ENCODE measurements at regions not wholly inside any gene's neighbourhood (a gene's known extent, or its start where the extent isn't known, plus 50 kb on each side); places are given as distances from the start of the nearest gene placed in this dataset.
"Not testable (repeated sequence)": the region's sequence is repeated elsewhere in the genome, so short reads cannot be mapped to it uniquely, and the experiment has no call there.

DNA sequence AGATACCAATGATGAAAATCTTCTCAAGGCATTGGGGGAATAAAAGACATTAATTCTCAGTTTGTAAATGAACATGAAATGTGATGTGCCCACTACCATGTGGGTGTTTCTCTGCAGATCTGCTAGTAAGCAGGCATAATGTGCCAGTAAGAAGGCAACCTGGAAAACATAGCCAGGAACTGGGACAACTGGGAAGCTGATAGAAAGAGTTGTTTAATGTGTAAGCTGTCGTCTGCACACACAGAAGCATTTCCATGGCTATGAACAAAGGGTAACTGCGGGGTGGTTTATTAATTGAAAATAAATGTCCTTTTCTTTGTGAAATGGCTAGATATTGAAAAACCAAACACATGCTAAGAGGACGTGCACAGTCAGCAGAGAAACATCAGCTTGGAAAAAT, 52.0 kb downstream of the ZC3H11B start:
- DNase-seq, result no peak

DNA sequence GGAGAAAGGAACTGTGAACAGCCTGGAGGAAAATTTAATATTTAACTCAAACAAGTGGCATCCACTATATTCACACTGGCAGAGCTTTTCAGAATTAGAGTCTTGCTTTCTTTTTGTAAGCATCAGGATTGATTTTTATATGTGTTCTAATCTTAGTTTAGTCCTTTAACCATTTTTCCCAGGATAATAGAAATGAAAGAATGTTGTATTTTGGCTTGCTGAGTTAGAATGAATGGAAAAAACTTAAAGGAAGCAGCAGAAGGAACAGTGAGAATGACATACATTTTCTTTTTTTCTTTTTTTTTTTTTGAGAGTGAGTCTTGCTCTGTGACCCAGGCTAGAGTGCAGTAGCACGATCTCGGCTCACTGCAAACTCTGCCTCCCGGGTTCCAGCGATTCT, 53.0 kb downstream of the ZC3H11B start:
- no peak for DNase-seq

DNA sequence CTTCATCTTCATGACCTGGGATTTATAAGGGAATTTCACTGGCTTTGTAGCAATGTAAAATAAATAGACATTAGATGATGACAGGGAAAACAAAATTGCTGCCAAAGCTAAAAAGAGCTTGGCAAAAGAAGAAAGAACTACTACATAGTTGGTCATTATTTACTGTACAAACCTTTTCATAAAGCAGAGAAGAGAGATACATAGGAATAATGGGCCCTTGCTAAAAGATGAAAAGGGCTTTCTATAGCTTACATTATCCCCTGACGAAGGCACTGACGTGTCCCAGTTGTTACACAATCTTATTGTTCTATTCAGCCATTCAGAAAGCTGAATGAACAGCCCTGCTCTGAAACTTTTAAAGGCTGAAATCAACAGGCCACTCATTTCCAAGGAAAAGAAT, 57.1 kb downstream of the ZC3H11B start:
- DNase-seq, result no peak

DNA sequence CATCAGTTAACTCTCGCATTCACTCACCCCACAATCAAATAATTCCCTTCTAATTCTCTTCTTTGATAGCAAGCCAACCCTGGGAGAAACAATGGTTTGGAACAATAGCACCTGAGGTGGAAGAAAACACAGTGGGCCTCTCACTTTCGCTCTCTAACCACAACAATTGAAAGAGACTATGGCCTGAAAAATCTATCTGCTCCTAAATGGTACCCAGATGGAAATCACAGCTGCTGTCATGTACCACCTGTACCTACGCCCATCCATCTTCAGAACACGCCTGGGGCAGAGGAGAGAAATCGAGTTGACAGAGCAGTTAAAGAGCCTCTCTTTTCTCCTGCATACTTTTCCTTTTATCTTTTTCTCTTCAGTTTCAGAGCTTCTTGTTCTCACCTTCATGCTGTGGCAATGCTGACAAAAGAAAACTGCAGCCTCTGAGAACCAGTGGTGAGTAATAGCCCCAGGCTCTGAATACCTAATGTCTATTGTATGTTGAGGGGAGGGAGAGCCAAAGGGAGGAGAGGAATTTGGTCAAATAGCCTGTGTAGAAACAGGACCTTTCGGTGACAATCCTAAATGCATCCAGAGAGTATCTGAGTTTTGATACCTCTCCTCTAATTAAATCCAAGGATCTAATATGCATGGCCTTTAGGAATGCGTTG, 57.7 kb downstream of the ZC3H11B start:
- DNase-seq, result no peak

DNA sequence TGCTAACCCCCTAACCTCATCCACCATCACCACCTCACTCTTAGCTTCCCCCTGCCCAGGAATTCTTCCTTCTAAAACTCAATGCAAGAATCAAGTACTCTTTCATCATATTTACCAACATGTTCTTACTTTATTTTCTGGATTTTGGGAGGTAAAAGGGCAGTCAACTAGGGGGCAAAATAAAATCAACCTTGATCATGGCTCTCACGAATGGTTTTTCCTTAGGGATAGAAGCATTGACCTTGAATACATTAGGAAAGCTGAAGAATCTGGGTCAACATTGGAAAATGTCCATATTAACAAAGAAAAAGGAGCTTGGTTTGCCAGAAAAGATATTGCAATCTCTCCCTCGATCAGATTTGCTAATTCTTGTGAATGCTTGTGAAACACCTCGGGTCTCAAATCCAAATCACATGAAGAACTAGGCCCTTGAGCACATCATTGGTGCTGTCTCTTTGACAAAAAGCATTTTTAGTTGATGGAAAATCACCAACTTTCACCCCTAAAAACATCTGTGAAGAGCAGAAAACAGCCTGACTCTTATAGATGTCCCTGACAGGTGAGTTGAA, 58.9 kb downstream of the ZC3H11B start:
- DNase-seq, result no peak

DNA sequence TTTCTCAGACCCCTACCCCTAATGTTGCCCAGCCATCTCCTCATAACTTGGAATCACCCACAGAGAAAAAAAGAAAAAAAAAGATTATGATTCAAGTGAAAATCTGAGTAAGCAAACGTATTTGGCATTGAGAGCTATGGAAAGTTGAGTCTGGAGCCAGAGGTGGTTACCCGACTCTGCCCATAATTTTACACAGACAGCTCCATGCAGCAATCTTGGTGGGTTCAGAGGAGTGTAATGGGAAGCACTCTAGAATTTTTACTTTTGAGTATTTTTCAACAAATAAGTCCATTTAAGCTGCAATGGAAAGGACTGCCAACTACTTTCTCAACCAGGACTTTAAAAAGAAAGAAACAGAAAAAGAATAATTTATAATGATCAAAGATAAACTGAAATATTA, 62.7 kb downstream of the ZC3H11B start:
- DNase-seq, result no peak

DNA sequence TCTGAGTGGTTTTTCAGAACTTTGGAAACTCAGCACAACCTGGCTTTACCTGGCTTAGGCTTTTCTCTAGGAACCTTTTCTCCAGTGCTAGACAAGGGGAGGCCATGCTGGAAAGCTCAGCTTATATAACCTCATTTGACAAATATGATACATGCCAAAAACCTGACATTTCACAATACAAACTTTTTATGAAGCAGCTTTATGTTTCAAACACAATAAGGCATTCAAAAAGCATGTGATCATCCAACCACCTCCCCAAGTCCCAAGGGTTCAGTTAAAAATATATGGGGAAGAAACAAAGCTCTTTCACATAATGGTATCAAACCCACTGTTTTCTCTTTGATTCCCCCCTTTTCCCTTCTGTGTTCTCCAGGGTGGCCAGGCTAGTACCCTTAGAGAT, 63.7 kb downstream of the ZC3H11B start:
- no peak for DNase-seq

DNA sequence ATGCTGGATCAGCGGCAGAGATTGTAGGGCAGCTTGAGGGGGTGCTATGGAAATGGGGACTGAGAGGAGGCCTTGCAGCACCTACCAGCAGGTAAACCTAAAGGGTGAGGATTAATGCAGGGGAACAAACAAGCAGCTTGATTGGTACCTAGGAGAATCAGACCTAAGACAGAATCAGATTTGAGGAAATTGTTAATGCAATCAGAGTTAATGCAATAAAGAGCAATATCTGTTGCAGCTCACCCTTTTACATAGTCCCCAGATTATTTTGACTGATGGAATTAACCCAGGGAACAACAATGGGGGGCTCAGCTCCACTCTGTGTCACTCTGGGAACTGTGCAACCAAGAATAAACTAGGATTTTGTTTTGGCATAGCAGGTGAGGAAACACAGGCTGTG, 64.5 kb downstream of the ZC3H11B start:
- DNase-seq, result no peak

DNA sequence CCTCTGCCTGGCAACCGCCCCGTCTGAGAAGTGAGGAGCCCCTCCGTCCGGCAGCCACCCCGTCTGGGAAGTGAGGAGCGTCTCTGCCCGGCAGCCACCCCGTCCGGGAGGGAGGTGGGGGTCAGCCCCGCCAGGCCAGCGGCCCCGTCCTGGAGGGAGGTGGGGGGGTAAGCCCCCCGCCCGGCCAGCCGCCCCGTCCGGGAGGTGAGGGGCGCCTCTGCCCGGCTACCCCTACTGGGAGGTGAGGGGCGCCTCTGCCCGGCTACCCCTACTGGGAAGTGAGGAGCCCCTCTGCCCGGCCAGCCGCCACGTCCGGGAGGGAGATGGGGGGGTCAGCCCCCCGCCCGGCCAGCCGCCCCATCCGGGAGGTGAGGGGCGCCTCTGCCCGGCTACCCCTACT, 67.1 kb downstream of the ZC3H11B start:
- not testable (repeated sequence) for DNase-seq

DNA sequence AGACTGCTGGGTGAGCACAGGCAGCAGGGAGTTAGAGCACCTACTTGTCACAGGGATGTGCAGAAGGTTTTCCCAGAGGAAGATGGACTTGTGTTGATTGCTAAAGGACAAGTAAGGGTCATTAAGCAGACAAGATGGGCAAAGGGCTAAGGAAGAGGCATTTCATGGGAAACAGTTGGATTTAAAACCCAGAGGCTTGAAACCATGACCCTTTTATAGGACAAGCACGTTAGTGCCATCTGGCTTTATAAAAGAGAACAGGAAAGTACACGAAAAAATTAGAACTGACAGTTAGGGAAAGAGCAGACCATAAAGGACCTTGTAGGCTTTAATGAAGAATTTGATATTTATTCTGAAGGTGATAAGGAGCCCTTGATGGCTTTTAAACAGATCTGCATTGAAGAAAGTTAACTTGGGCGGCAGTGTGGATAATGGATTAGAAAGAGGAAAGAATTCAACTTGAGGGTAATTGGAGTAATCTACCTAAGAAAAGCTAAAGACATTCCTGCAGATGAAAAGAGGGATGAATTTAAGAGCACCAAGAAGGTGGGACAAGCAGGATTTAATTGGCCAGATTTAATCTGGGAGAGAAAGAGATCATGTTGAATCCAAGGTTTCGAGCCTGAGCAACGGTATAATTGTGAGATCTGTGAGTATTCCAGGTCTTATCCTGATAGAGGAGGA, 68.6 kb downstream of the ZC3H11B start:
- DNase-seq, result no peak

DNA sequence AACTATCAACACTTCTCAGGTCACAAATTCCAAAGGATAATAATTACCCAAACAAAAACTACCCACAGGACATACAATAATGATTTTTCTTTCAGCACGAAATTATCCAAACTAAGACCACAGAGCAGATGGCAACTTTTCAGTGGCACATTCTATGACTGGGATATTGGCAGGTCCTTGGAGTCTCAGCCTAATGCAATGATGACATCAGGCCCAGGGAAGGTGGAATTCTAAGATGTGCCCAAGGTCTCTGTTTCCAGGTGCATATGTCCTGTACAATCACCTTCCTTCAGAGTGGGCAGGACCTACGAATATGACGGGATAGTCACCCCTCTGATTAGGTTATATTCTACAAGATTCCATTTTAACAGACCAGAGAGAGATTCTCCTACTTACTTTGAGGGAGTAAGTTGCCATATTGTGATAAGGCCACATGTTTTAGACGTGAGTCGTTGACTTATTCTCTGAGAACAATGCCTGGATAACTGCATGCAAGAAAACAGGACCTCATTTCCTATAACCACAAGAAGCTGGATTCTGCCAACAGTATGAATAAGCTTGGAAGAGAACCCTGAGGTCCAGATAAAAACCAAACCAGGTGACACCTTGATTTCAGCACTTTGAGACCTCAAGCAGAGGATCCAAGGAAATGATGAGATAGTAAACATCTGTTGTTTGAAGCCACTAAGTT, 69.9 kb downstream of the ZC3H11B start:
- DNase-seq, result no peak

DNA sequence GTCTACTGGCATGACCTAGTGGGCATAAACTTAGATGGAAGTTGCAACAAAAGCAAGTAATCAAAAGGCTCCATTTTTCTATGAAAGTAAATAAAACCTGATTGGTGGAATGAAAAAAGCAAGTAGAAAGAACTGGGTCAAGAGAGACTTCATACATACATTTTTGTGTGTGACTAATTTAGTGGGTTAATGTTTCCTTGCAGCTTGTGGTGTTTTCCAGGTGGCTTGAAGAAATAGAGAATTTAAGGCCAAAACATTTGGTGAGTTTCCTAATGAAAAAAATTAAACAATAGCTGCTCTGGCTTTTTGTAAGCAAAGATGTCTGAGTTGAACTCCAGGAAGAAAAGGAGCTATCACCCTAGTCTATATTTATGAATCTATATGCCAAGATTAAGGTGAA, 71.0 kb downstream of the ZC3H11B start:
- no peak for DNase-seq

DNA sequence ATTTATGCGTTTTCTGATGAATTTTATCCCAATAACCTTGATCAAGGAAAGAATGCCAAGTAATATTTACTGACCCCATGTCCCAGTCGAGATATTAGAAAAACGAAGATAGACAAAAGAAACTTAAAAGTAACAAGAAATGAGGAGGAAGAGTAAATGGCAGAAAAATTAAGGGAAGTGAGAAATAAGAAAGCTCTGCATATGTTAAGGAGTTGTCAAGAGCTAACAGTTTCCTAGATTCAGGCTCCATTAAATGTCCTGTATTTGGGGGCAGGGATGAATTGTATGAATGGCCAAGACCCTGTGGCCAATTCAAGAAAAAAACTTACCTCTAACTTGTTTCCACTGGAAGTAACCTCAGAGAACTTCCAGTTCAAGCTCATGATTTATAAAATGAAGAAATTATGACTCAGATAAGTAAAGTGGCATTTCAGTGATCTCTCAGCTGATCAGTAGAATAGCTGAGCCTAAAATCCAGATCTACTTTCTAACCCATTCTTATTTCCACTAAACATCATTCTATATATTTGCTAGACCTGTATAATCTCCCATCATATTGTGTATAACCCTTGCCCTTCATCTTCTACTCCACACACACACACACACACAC, 73.2 kb downstream of the ZC3H11B start:
- no peak for DNase-seq

DNA sequence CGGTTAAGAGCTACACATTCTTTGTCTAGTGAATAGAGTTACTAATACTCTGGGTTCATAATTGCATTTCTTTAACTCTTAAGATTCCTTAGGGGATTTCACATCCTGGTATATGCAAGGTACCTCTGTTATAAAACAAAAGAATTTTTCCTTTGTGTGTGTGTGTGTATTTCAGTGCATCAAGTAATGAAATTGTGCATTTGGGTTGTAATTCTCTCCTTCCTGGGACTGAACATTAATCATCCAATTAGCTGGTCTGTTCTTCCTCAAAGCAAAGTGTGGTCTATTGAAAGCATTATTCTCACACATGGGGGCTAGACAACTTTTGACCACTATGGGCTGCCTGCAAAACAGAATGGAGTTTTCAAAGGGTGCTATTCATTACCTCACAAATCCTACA, 74.0 kb downstream of the ZC3H11B start:
- no peak for DNase-seq

DNA sequence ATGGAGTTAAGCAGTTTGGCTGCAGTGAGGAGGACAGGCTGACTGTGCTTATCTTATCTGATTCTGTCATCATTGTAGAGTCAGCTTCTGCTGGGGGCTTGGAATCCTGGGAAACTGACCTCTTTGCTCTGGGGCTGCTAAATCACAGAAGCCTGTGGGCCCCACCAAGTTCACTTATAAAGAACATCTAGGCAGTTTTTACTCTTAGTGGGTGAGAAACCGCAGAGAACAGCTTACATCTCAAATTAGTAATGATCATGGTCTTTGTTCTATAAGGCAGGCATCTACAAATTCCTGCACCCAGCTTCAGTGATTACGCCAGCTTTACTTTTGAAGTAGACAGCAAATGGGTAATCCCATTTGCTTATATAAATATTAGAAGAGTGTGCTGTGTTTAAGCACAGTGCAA, 75.7 kb downstream of the ZC3H11B start:
- no peak for DNase-seq

DNA sequence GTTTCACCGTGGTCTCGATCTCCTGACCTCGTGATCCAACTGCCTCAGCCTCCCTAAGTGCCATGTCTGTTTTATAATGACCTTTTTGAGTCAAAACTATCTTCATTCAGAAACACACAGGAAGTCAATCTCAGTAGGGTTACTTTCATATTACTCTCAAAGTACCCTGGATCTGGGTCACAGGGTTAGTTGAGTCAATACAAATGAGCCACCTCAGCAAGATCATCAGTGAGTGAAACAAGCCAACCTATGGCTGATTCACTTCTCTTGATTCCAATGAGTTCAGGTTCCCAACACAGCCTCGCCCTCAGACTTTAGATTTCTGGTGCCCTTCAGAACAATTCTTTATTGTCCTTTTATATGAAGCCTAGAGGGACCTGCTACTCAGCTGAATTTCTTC, 76.9 kb downstream of the ZC3H11B start:
- no peak for DNase-seq

DNA sequence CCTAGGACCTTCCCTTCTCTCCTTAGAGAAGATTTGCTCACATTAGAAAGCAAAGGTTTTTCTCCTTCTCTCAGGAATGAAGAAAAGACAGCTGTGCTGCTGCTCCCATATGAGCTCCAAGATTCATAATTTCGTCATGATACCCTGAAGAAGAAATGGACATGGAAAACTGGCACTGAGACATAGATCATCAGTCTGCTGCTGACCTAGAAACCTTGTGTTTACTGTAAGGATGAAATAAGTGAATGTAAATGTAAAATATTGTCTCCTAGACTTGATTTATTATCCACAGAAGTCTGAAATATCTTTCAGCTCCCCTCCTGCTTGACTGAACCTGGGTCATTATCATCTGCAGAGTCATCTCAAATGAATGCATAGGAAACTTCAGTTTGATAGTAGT, 77.9 kb downstream of the ZC3H11B start:
- no peak for DNase-seq

DNA sequence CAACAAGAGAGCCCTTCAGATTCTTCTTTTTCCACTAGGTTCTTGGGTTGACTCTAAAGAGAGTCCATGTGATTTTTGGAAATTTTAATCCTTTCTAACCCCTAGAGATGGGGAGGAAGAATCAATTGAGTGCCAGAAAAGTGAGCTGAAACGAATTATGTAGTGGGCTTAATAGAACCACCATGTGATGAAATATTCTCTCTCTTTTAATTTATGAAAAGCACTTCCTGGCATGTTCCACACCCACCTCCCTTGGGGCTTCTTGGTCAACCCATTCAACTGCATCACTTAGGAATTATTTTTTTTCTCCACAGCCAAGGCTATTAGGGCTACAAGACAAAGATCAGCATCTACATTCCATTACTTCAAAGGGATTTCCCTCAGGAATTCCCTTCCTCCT, 79.6 kb downstream of the ZC3H11B start:
- DNase-seq, result no peak

DNA sequence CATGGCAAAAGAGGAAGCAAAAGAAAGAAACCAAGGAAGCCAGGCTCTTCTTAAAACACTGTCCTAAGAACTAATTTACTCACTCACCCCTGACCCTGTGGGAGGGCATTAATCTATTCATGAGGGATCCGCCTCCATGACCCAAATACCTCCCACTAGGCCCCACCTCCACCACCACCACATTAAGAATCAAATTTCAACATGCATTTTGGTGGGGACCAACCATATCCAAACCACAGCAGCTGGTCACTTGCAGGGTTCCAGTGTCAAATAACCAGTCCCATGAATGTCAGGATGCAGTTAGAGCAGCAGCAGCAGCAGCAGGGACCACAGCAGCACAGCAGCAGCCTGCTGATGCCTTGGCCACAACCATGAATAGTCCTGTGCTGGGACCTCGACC, 83.8 kb downstream of the ZC3H11B start:
- no peak for DNase-seq

DNA sequence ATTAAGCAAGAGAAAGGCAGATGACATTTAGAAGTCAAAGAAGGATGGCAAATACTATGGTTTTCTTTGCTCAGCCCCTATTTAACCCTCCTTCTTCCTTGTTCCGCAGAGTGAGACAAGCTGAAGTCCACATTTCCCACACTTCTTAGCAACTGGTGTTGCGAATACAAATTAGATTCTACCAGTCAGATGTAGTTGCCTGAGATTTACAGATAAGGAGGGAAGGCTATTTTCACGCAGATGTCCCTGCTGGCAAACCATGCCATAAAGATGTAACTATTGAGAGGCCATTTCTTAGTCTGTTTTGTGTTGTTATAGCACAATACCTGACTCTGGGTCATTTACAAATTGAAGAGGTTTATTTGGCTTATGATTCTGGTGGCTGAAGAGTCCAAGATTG, 84.3 kb downstream of the ZC3H11B start:
- DNase-seq, result no peak

DNA sequence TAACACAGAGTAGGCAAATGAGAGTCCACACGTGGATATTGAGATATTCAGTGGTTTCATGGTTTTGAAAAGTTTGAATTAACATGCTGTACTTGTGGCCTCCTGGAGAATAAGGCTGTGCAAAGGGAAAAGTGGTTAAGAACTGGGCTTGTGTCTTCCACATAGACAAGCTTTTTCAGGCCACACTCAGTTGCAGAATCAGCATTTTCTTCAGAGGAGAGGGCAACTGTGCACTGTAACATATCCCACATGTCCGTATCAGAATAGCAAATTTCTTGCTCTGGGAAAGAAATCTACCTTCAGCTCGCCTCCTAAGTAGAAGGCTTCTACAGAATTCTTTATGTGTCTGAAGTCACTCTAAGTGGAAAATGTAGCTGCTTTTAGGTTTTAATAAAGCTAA, 84.9 kb downstream of the ZC3H11B start:
- DNase-seq, result no peak

DNA sequence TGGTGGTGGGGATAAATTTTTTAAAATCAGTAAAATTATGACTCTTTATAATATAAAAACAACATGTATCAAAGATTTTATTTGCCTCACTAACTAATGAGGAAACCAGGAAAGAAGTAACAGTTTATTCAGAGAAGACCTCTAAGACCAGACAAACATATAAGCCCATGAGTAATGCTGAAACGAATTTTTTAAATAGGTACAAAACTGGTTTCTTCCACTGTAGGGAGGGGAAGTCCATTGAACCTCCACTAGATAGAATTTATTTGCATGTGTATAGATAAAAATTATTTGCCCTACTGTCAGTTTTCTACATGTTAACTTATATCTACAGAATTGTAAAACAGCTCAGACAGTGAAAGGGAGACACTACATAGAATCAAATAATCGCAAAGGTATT, 86.8 kb downstream of the ZC3H11B start:
- no peak for DNase-seq

DNA sequence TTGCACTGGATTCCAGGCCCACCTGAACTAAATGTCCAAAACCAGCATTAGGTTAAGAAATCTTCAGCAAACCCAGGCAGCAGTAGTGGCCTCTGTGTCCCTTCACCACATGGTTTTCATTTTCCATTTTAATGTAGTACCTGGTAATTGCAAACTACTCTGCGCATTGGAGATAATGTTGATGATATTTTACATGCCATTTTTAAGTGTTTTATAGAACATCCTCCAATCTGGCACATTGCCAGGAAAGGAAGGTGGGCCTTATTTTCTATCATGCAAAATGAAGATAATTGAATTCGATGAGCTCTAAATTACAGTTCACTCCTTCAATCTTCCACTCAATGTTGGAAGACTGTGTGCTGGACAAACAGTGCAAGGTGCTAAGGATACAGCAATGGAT, 89.5 kb downstream of the ZC3H11B start:
- no peak for DNase-seq

DNA sequence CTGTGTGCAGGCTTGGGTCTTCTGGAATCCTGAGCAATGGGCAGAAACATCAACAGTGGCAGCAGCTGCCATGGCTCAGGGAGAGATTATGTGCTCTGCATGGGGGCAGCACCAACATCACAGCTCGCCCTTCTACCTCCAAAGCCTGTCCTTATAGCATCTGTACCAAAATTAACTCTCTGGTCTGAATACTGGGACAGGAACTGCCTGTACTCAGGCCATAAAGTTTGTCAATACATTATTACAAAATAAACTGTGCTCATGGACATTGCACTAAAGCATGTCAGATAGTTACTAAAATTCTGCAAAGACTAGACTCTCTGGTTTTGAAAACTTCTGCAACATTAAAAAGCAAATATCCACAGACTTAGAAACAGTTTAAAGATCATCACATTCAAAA, 91.6 kb downstream of the ZC3H11B start:
- DNase-seq, result no peak
